ENCODE measurements at regions not wholly inside any gene's neighbourhood (a gene's known extent, or its start where the extent isn't known, plus 50 kb on each side); places are given as distances from the start of the nearest gene placed in this dataset.

GRCh38 chr3:106191913-106192312, 323.1 kb upstream of the CBLB start:
- no peak overlapping the region for H3K27ac ChIP-seq

GRCh38 chr3:106193876-106194275, 325.1 kb upstream of the CBLB start:
- no peak overlapping the region for H3K27ac ChIP-seq
- TF ChIP-seq ZFX (IDR thresholded peaks at IDR 0.05; ENCODE audit: borderline replicate concordance): no peak
- no peak for TF ChIP-seq CTCF (IDR thresholded peaks at IDR 0.05)

More at GRCh38 chr3:106191913-106192312, 323.1 kb upstream of the CBLB start:
- TF ChIP-seq CTCF (IDR thresholded peaks at IDR 0.05): no peak
- TF ChIP-seq ZFX (IDR thresholded peaks at IDR 0.05; ENCODE audit: borderline replicate concordance): no peak

DNA sequence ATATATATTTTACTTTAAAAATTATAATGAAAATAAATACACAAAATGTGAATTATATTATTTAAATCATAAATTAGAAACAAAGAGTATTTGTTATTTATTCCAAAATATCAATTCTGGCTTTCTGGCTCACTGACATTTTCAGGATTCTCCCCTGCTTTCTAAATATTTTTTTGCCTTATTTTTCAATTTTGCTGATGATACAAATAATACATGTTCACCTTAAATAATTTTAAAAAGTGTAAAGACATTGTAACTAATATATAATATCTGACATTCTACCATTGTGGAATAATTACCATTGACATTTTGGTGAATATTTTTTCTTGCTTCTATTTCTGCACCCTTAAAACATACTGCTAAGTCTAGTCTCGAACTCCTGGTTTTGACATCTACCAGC, 325.9 kb upstream of the CBLB start:
- TF ChIP-seq CTCF (IDR thresholded peaks at IDR 0.05) (no peak), ZFX (IDR thresholded peaks at IDR 0.05; ENCODE audit: borderline replicate concordance) (no peak)
- H3K27ac ChIP-seq: no peak overlapping the region

- no peak for TF ChIP-seq ZFX (IDR thresholded peaks at IDR 0.05; ENCODE audit: borderline replicate concordance)
- no peak for TF ChIP-seq CTCF (IDR thresholded peaks at IDR 0.05)
- no peak overlapping the region for H3K27ac ChIP-seq
These were observed 328.9 kb upstream of the CBLB start for GRCh38 chr3:106197532-106198194.

- TF ChIP-seq ZFX (IDR thresholded peaks at IDR 0.05; ENCODE audit: borderline replicate concordance): no peak
- no peak for TF ChIP-seq CTCF (IDR thresholded peaks at IDR 0.05)
- no peak overlapping the region for H3K27ac ChIP-seq
These were observed 335.5 kb upstream of the CBLB start for GRCh38 chr3:106204160-106204868.

DNA sequence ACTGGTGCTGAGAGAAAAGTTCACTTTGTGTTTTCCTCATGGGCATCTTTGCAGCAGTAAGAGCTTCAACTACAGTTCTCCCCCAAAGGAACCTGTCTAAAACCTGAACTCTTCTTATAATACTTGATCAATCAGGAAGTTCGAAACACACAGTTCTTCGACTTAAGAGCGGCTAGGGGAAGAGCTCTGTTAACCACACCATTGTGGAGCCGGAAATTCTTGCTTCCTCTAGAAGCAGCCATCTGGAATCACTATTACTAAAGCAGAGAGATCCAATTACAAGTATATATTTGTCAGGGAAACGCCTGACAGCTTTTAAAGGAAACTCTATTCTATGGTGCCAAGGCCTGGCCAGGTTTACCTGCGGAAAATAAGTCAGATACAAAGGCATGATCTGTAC, 337.3 kb upstream of the CBLB start:
- no peak overlapping the region for H3K27ac ChIP-seq
- TF ChIP-seq ZFX (IDR thresholded peaks at IDR 0.05; ENCODE audit: borderline replicate concordance): no peak
- TF ChIP-seq CTCF (IDR thresholded peaks at IDR 0.05): no peak

- H3K27ac ChIP-seq: no peak overlapping the region
- TF ChIP-seq ZFX (IDR thresholded peaks at IDR 0.05; ENCODE audit: borderline replicate concordance): no peak
- no peak for TF ChIP-seq CTCF (IDR thresholded peaks at IDR 0.05)
These were observed 337.8 kb upstream of the CBLB start for GRCh38 chr3:106206613-106207012.

Measured in 22Rv1 (cell line).